GM12875 (cell line): ENCODE measurements at regions not wholly inside any gene's neighbourhood (a gene's known extent, or its start where the extent isn't known, plus 50 kb on each side); places are given as distances from the start of the nearest gene placed in this dataset.

Experiments
- H3K4me3 ChIP-seq: one replicate; pipeline ENCODE4 v1.5.1; 2011; ENCODE audit warnings: low read depth, low read length, control low read depth
- TF ChIP-seq, protein P1 (sequence below): IDR thresholded peaks from 2 replicates; pipeline ENCODE4 v1.5.1; 2011; ENCODE audit warnings: low read depth, mild to moderate bottlenecking, control low read depth, inconsistent platforms, low read length, moderate library complexity, borderline replicate concordance; ENCODE audit not compliant: insufficient read depth

DNA sequence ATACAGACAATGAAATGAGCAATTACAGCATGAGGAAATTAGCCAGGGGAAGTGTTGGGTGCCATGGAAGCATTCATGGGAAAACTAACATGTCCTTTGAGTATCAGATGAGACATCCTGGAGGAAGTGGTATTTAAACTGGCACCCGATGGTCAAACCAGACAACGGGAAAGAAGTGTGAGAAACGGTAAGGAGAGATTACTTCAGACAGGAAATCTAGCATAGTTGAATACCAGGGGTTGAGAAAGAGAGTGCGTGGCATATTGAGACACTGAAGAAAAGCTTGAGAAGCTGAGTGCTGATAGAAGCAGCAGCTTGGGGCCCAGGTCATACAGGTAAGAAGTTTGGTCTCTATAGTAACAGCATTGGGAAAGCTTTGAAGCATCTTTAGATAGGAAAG is 175.3 kb downstream of the C11orf87 start:
- TF ChIP-seq, protein P1, sequence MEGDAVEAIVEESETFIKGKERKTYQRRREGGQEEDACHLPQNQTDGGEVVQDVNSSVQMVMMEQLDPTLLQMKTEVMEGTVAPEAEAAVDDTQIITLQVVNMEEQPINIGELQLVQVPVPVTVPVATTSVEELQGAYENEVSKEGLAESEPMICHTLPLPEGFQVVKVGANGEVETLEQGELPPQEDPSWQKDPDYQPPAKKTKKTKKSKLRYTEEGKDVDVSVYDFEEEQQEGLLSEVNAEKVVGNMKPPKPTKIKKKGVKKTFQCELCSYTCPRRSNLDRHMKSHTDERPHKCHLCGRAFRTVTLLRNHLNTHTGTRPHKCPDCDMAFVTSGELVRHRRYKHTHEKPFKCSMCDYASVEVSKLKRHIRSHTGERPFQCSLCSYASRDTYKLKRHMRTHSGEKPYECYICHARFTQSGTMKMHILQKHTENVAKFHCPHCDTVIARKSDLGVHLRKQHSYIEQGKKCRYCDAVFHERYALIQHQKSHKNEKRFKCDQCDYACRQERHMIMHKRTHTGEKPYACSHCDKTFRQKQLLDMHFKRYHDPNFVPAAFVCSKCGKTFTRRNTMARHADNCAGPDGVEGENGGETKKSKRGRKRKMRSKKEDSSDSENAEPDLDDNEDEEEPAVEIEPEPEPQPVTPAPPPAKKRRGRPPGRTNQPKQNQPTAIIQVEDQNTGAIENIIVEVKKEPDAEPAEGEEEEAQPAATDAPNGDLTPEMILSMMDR = no peak
- no peak overlapping the region for H3K4me3 ChIP-seq

DNA sequence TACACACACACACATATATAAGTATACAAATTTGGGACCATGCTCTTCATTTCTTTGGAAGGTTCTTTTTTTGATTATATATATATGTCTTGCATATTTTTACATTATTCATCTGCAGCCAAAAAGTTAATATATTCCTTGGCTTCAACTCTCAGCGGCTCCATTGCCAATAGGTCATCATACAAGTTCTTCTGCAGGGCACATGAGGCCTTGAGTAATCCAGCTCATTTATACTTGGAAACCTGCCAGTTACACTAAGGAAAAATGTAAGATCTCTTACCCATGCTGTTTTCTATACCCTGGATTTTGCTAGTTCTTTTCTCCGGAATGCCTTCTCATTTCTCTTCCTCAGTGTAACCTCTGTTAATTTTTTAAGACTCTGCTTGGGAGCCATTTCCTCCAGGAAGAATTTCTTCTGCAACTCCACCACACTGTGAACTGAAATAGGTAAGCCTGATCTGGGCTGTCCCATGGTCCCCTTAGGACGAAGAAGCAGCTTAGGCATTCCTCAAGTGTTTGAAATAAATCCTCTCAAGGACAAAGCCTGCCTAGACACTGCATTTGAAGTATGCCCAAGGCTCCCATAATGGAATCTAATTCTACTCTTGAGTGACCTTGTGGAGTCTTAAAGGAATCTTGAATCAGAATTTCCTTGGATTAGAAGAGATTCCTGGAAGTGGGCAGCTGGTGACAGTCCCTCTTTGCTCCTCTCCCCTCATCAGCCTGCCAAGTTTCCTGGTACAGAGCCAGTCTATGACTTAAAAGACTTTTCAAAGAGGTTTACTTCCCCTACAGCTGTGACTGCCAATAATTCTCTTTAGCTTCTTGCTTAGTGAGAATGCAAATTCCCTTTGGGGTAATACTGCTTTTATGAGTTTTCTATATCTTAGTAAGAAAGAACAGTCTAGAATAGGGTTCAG is 182.8 kb downstream of the C11orf87 start:
- TF ChIP-seq, protein P1 = no peak

DNA sequence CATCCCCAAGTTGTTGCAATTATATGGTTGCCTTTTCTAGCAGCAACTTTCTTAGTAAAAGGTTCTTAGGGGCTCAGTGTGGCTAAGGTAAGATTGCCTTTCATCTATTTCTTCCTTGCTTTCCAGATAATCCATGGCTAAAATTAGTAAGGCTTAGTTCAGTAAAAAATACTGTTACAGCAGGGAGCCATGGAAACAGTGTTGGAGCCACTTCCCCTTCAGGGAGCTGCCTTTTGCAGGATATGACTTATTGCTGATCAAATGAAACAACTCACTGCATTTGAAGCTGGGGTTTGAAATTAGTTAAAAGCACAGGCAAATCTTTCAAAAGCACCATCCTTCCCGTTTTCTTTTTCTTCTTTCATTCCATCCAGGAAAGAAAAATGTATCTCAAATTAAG is 184.3 kb downstream of the C11orf87 start:
- TF ChIP-seq, protein P1 = no peak
- H3K4me3 ChIP-seq = no peak overlapping the region

More for the DNA sequence above, 182.8 kb downstream of the C11orf87 start:
- H3K4me3 ChIP-seq = no peak overlapping the region

DNA sequence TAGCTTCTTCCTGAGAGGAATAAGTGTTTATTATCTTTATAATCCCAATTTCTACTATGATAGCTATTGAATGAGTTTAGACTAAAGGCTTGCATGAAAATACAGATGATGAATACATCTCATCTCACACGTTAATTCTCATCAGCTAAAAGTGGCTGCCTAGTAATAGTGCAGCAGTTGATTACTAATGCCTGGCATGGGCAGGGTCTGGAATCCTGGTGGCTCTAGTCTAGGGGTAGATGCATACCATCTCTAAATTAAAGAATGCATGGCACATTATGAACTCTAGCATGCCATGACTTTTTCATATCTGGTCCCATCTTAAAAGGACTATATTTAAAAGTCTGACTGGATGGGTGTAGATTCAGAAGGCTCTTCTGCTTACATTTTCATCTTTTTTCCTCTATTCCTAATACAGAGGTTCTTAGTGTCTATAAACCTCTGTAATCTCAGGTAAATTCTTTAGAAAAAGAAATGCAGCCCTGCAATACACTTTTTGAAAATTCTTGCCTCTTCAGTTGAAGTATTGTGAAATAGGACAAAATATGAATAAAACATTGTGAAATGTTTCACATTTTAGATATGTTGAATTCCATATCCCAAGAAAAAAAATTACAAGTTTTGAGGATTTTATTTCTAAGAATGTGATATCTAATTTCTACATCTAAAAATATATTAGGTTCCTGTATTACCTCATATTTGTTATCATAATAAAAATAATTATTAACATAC is 187.6 kb downstream of the C11orf87 start:
- TF ChIP-seq, protein P1 = no peak
- no peak overlapping the region for H3K4me3 ChIP-seq

DNA sequence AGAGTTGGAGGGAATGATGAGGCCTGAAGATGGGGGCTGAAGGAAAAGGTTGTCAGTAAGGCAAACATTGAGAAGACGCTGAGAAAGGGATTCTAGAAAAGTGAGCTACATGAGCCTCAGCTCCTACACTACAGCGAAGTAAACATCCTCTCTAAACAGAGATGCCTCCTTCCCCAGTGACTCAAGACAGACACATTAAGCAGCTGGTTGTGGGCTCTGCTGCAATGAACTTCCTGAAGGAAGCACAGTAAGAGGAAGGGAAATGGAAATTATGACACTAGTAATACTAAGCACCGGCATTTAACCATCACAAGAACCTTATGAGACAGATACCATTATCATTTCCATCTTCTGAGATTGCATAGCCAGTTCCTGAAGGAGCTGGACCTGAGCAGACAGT is 190.5 kb downstream of the C11orf87 start:
- TF ChIP-seq, protein P1 = no peak
- H3K4me3 ChIP-seq = no peak overlapping the region

DNA sequence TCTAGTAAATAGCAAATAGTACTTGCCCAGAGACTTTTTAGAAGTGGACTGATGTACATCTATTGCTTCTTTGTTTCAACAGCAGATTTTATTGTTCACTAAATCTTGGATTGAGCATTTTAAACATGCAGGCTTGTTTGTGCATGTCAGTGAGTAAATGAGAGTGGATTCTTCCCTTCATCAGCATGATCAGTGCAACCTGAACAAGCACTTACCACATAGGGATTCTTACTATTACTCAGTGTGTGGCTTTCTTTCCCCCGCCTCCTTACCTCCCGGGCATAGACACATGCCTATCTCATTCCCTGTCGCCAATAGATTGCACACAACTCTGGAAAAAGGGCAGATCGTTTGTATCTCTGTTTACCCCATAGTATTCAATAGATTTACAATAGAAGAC is 197.5 kb downstream of the C11orf87 start:
- TF ChIP-seq, protein P1 = no peak
- no peak overlapping the region for H3K4me3 ChIP-seq
